WTC11 (cell line): ENCODE measurements at regions not wholly inside any gene's neighbourhood (a gene's known extent, or its start where the extent isn't known, plus 50 kb on each side); places are given as distances from the start of the nearest gene placed in this dataset.

Experiments used
- ATAC-seq: fragments of 200-7000 bp; cut with Tn5 transposase; 2 replicates; pipeline ENCODE4 v1.10.0; 2021; ENCODE audit warnings: mild to moderate bottlenecking, moderate library complexity
- CTCF ChIA-PET: fragments of 300-600 bp; sonication (Branson Sonifier 250); formaldehyde crosslinking; loops from one replicate; lab custom pipeline; 2021; ENCODE audit warnings: antibody characterized with exemption; lab: Charles Lee
- POLR2A ChIA-PET: fragments of 350-600 bp; sonication (Branson Sonifier 250); formaldehyde crosslinking; loops from one replicate; lab custom pipeline; 2021; ENCODE audit warnings: antibody characterized with exemption; lab: Charles Lee
- DNase-seq: peaks from one replicate; pipeline ENCODE4 v3.0.0; 2021; ENCODE audit warnings: low spot score
- H3K27ac Mint-ChIP-seq: 2 replicates; pipeline ENCODE4 v1.8.0; 2021; ENCODE audit warnings: mixed read lengths
- H3K27me3 Mint-ChIP-seq: 2 replicates; pipeline ENCODE4 v1.8.0; 2021; ENCODE audit warnings: low read depth, mild to moderate bottlenecking, moderate library complexity, mixed read lengths
- H3K36me3 Mint-ChIP-seq: 2 replicates; pipeline ENCODE4 v1.8.0; 2021; ENCODE audit warnings: mixed read lengths
- H3K4me1 Mint-ChIP-seq: 2 replicates; pipeline ENCODE4 v1.8.0; 2022; ENCODE audit warnings: mixed read lengths
- H3K4me3 Mint-ChIP-seq: 2 replicates; pipeline ENCODE4 v1.8.0; 2021; ENCODE audit warnings: mild to moderate bottlenecking, moderate library complexity, mixed read lengths
- H3K9me3 Mint-ChIP-seq: 2 replicates; pipeline ENCODE4 v1.8.0; 2021; ENCODE audit warnings: mixed read lengths
- AFF4 ChIP-seq: sonication (generic); formaldehyde crosslinking; IDR thresholded peaks from 2 replicates; pipeline ENCODE4 v1.8.1; 2023; ENCODE audit warnings: mild to moderate bottlenecking, missing genetic modification reagents, borderline replicate concordance
- AR ChIP-seq: fragments of 250-450 bp; sonication (Bioruptor Pico); IDR thresholded peaks from 2 replicates; pipeline ENCODE4 v1.9.0; 2021; ENCODE audit warnings: mild to moderate bottlenecking
- CREB1 ChIP-seq: sonication (generic); formaldehyde crosslinking; IDR thresholded peaks from 2 replicates; pipeline ENCODE4 v1.8.0; 2023; ENCODE audit warnings: mild to moderate bottlenecking, missing genetic modification reagents
- CREM ChIP-seq: sonication (generic); formaldehyde crosslinking; IDR thresholded peaks from 2 replicates; pipeline ENCODE4 v1.8.1; 2022; ENCODE audit warnings: mild to moderate bottlenecking, missing genetic modification reagents, moderate library complexity
- E2F4 ChIP-seq: sonication (generic); formaldehyde crosslinking; IDR thresholded peaks from 2 replicates; pipeline ENCODE4 v1.8.1; 2022; ENCODE audit warnings: low read depth, mild to moderate bottlenecking, moderate library complexity, missing genetic modification reagents, borderline replicate concordance
- EMX1 ChIP-seq: fragments of 250-450 bp; sonication (Bioruptor Pico); IDR thresholded peaks from 2 replicates; pipeline ENCODE4 v1.8.0; 2021; ENCODE audit warnings: mild to moderate bottlenecking
- ERG ChIP-seq: fragments of 250-450 bp; sonication (Bioruptor Pico); IDR thresholded peaks from 2 replicates; pipeline ENCODE4 v1.8.0; 2021; ENCODE audit warnings: mild to moderate bottlenecking
- FOXP1 ChIP-seq: sonication (generic); formaldehyde crosslinking; IDR thresholded peaks from 2 replicates; pipeline ENCODE4 v1.8.0; 2022; ENCODE audit warnings: missing genetic modification reagents, mild to moderate bottlenecking, moderate library complexity, borderline replicate concordance
- GABPB1 ChIP-seq: sonication (generic); formaldehyde crosslinking; IDR thresholded peaks from 2 replicates; pipeline ENCODE4 v1.8.1; 2023; ENCODE audit warnings: mild to moderate bottlenecking, missing genetic modification reagents
- GRHL2 ChIP-seq: fragments of 250-450 bp; sonication (Bioruptor Pico); IDR thresholded peaks from 2 replicates; pipeline ENCODE4 v1.8.0; 2022; ENCODE audit warnings: mild to moderate bottlenecking, moderate library complexity; ENCODE audit not compliant: insufficient replicate concordance, severe bottlenecking
- IRF2 ChIP-seq: sonication (generic); formaldehyde crosslinking; IDR thresholded peaks from 2 replicates; pipeline ENCODE4 v1.8.0; 2022; ENCODE audit warnings: low read depth, missing genetic modification reagents, borderline replicate concordance
- KAT7 ChIP-seq: sonication (generic); formaldehyde crosslinking; IDR thresholded peaks from 2 replicates; pipeline ENCODE4 v1.8.1; 2023; ENCODE audit warnings: missing genetic modification reagents, mild to moderate bottlenecking, borderline replicate concordance
- MXD4 ChIP-seq: fragments of 250-450 bp; sonication (Bioruptor Pico); IDR thresholded peaks from 2 replicates; pipeline ENCODE4 v1.8.0; 2021; ENCODE audit warnings: mild to moderate bottlenecking, moderate library complexity, borderline replicate concordance
- NFATC4 ChIP-seq: fragments of 250-450 bp; sonication (Bioruptor Pico); IDR thresholded peaks from 2 replicates; pipeline ENCODE4 v1.9.0; 2021; ENCODE audit warnings: mild to moderate bottlenecking
- SMAD3 ChIP-seq: sonication (generic); formaldehyde crosslinking; IDR thresholded peaks from 2 replicates; pipeline ENCODE4 v1.8.0; 2022; ENCODE audit warnings: missing genetic modification reagents, mild to moderate bottlenecking, borderline replicate concordance
- ZNF121 ChIP-seq: sonication (generic); formaldehyde crosslinking; IDR thresholded peaks from 2 replicates; pipeline ENCODE4 v1.8.0; 2023; ENCODE audit warnings: missing genetic modification reagents
- ZNF317 ChIP-seq: sonication (generic); formaldehyde crosslinking; IDR thresholded peaks from 2 replicates; pipeline ENCODE4 v1.8.1; 2023; ENCODE audit warnings: low read depth, mild to moderate bottlenecking, moderate library complexity, missing genetic modification reagents, borderline replicate concordance
- TF ChIP-seq, protein P1 (sequence below): fragments of 250-450 bp; sonication (Bioruptor Pico); IDR thresholded peaks from 2 replicates; pipeline ENCODE4 v1.9.0; 2021; ENCODE audit warnings: moderate library complexity, mild to moderate bottlenecking, inconsistent platforms, borderline replicate concordance
- TF ChIP-seq, protein P2 (sequence below): sonication (generic); formaldehyde crosslinking; conservative IDR thresholded peaks from 2 replicates; pipeline ENCODE4 v1.8.1; 2023; ENCODE audit warnings: mild to moderate bottlenecking, low read depth, missing genetic modification reagents, moderate library complexity
- TF ChIP-seq, protein P3 (sequence below): sonication (generic); formaldehyde crosslinking; IDR thresholded peaks from 2 replicates; pipeline ENCODE4 v1.8.1; 2023; ENCODE audit warnings: mild to moderate bottlenecking, missing genetic modification reagents

GRCh38 chr14:76293923-76294322, 82.0 kb upstream of the ESRRB start (continued):
- TF ChIP-seq IRF2 (CRISPR knock-in tag) (no peak), AR (CRISPR knock-in tag) (no peak)

GRCh38 chr14:76294876-76295275, 81.1 kb upstream of the ESRRB start:
- POLR2A ChIA-PET: no interaction called here
- no peak overlapping the region for H3K27ac Mint-ChIP-seq

GRCh38 chr14:76298896-76299295, 77.0 kb upstream of the ESRRB start:
- DNase-seq (no peak), ATAC-seq (no peak)
- H3K27me3 Mint-ChIP-seq: peaks cover 2% of the 10 kb centered on the region; the same call in 1 of the 2 replicates
- H3K36me3 Mint-ChIP-seq: no peaks in the 10 kb centered on the region
- ChIA-PET CTCF (no interaction called here), POLR2A (interaction anchor here (0.6 kb wide), 1 partner anchor 12 kb away, joined by 5 read pairs; no protein-coding TSS in a partner anchor)
- no peaks in the 10 kb centered on the region for H3K9me3 Mint-ChIP-seq
- no peak overlapping the region for H3K4me3 Mint-ChIP-seq
- no peaks in the 10 kb centered on the region for H3K4me1 Mint-ChIP-seq
- no peak overlapping the region for H3K27ac Mint-ChIP-seq
- TF ChIP-seq MXD4 (CRISPR knock-in tag): no peak
- TF ChIP-seq, protein P1, sequence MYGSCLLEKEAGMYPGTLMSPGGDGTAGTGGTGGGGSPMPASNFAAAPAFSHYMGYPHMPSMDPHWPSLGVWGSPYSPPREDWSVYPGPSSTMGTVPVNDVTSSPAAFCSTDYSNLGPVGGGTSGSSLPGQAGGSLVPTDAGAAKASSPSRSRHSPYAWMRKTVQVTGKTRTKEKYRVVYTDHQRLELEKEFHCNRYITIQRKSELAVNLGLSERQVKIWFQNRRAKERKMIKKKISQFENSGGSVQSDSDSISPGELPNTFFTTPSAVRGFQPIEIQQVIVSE (CRISPR knock-in tag): no peak
- no peak for TF ChIP-seq CREB1 (CRISPR knock-in tag)
- TF ChIP-seq GABPB1: no peak
- TF ChIP-seq, protein P2, sequence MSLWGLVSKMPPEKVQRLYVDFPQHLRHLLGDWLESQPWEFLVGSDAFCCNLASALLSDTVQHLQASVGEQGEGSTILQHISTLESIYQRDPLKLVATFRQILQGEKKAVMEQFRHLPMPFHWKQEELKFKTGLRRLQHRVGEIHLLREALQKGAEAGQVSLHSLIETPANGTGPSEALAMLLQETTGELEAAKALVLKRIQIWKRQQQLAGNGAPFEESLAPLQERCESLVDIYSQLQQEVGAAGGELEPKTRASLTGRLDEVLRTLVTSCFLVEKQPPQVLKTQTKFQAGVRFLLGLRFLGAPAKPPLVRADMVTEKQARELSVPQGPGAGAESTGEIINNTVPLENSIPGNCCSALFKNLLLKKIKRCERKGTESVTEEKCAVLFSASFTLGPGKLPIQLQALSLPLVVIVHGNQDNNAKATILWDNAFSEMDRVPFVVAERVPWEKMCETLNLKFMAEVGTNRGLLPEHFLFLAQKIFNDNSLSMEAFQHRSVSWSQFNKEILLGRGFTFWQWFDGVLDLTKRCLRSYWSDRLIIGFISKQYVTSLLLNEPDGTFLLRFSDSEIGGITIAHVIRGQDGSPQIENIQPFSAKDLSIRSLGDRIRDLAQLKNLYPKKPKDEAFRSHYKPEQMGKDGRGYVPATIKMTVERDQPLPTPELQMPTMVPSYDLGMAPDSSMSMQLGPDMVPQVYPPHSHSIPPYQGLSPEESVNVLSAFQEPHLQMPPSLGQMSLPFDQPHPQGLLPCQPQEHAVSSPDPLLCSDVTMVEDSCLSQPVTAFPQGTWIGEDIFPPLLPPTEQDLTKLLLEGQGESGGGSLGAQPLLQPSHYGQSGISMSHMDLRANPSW: no peak
- TF ChIP-seq AFF4: no peak
- no peak for TF ChIP-seq FOXP1 (CRISPR knock-in tag)
- no peak for TF ChIP-seq EMX1 (CRISPR knock-in tag)
- no peak for TF ChIP-seq GRHL2
- TF ChIP-seq ZNF121 (CRISPR knock-in tag): no peak
- TF ChIP-seq E2F4 (CRISPR knock-in tag): no peak

More at GRCh38 chr14:76294876-76295275, 81.1 kb upstream of the ESRRB start:
- Mint-ChIP-seq H3K27me3 (no peaks in the 10 kb centered on the region; the same call in 1 of the 2 replicates), H3K9me3 (no peaks in the 10 kb centered on the region), H3K4me3 (no peak overlapping the region), H3K36me3 (no peaks in the 10 kb centered on the region), H3K4me1 (no peaks in the 10 kb centered on the region)
- DNase-seq (no peak), ATAC-seq (no peak)
- CTCF ChIA-PET: no interaction called here
- TF ChIP-seq NFATC4 (CRISPR knock-in tag) (no peak), ERG (no peak), KAT7 (CRISPR knock-in tag) (no peak), SMAD3 (no peak), GRHL2 (no peak), CREM (no peak), ZNF317 (CRISPR knock-in tag) (no peak)
- TF ChIP-seq, protein P3, sequence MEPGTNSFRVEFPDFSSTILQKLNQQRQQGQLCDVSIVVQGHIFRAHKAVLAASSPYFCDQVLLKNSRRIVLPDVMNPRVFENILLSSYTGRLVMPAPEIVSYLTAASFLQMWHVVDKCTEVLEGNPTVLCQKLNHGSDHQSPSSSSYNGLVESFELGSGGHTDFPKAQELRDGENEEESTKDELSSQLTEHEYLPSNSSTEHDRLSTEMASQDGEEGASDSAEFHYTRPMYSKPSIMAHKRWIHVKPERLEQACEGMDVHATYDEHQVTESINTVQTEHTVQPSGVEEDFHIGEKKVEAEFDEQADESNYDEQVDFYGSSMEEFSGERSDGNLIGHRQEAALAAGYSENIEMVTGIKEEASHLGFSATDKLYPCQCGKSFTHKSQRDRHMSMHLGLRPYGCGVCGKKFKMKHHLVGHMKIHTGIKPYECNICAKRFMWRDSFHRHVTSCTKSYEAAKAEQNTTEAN (CRISPR knock-in tag): no peak
- TF ChIP-seq, all 79 proteins: peak for 0
